H9 (cell line): ENCODE measurements at regions not wholly inside any gene's neighbourhood (a gene's known extent, or its start where the extent isn't known, plus 50 kb on each side); places are given as distances from the start of the nearest gene placed in this dataset.

ENCODE experiments used
- DNase-seq: peaks from one replicate; pipeline ENCODE4 v3.0.0-alpha.2; 2017
- H2AFZ ChIP-seq: one replicate; pipeline ENCODE4 v1.6.1; 2013; ENCODE audit warnings: mild to moderate bottlenecking, low read length, control low read depth, moderate library complexity
- H2AK5ac ChIP-seq: 2 replicates; pipeline ENCODE4 v1.6.1; 2013; ENCODE audit warnings: low read length, control low read depth, mixed read lengths; ENCODE audit not compliant: insufficient read length
- H2BK120ac ChIP-seq: one replicate; pipeline ENCODE4 v1.6.1; 2013; ENCODE audit warnings: low read depth, mild to moderate bottlenecking, low read length, control low read depth, inconsistent platforms; ENCODE audit not compliant: poor library complexity, severe bottlenecking
- H2BK12ac ChIP-seq: 2 replicates; pipeline ENCODE4 v1.6.1; 2013; ENCODE audit warnings: low read length, control low read depth, mixed read lengths, low read depth; ENCODE audit not compliant: insufficient read length
- H2BK15ac ChIP-seq: 2 replicates; pipeline ENCODE4 v1.6.1; 2013; ENCODE audit warnings: low read depth, low read length, control low read depth
- H2BK20ac ChIP-seq: one replicate; pipeline ENCODE4 v1.6.1; 2013; ENCODE audit warnings: low read depth, mild to moderate bottlenecking, low read length, control low read depth, inconsistent platforms; ENCODE audit not compliant: poor library complexity, severe bottlenecking
- H2BK5ac ChIP-seq: 2 replicates; pipeline ENCODE4 v1.6.1; 2013; ENCODE audit warnings: low read length, control low read depth, mixed read lengths; ENCODE audit not compliant: insufficient read length
- H3K14ac ChIP-seq: 2 replicates; pipeline ENCODE4 v1.6.1; 2013; ENCODE audit warnings: low read length, control low read depth; ENCODE audit not compliant: insufficient read depth
- H3K18ac ChIP-seq: 2 replicates; pipeline ENCODE4 v1.6.1; 2013; ENCODE audit warnings: low read depth, mild to moderate bottlenecking, mixed read lengths, low read length, control low read depth; ENCODE audit not compliant: insufficient read length
- H3K23ac ChIP-seq: 2 replicates; pipeline ENCODE4 v1.6.1; 2013; ENCODE audit warnings: low read length, control low read depth, mixed read lengths, low read depth; ENCODE audit not compliant: insufficient read length
- H3K23me2 ChIP-seq: 2 replicates; pipeline ENCODE4 v1.6.1; 2013; ENCODE audit warnings: low read depth, mild to moderate bottlenecking, mixed read lengths, low read length, control low read depth; ENCODE audit not compliant: insufficient read length, poor library complexity, severe bottlenecking
- H3K27ac ChIP-seq: 2 replicates; pipeline ENCODE4 v1.5.1; 2013; ENCODE audit warnings: low read length, control low read depth, mixed read lengths, low read depth; ENCODE audit not compliant: insufficient read length
- H3K27me3 ChIP-seq: 2 replicates; pipeline ENCODE4 v1.6.1; 2013; ENCODE audit warnings: low read length, control low read depth, inconsistent platforms; ENCODE audit not compliant: insufficient read depth
- H3K4ac ChIP-seq: 2 replicates; pipeline ENCODE4 v1.6.1; 2013; ENCODE audit warnings: low read depth, mild to moderate bottlenecking, control low read depth, inconsistent platforms, low read length, moderate library complexity
- H3K4me1 ChIP-seq: 2 replicates; pipeline ENCODE4 v1.6.1; 2013; ENCODE audit warnings: low read length, control low read depth, inconsistent platforms; ENCODE audit not compliant: insufficient read depth
- H3K4me2 ChIP-seq: 2 replicates; pipeline ENCODE4 v1.6.1; 2013; ENCODE audit warnings: low read length, control low read depth, mixed read lengths; ENCODE audit not compliant: insufficient read length, insufficient read depth
- H3K56ac ChIP-seq: 2 replicates; pipeline ENCODE4 v1.6.1; 2013; ENCODE audit warnings: low read depth, mild to moderate bottlenecking, mixed read lengths, low read length, control low read depth; ENCODE audit not compliant: insufficient read length
- H3K79me1 ChIP-seq: 2 replicates; pipeline ENCODE4 v1.6.1; 2013; ENCODE audit warnings: low read depth, mild to moderate bottlenecking, moderate library complexity, low read length, control low read depth, inconsistent platforms; ENCODE audit not compliant: insufficient read depth, poor library complexity, severe bottlenecking
- H3K79me2 ChIP-seq: 2 replicates; pipeline ENCODE4 v1.6.1; 2013; ENCODE audit warnings: low read length, control low read depth, inconsistent platforms; ENCODE audit not compliant: insufficient read depth
- H3K9ac ChIP-seq: 2 replicates; pipeline ENCODE4 v1.6.1; 2013; ENCODE audit warnings: low read length, control low read depth, mixed read lengths; ENCODE audit not compliant: insufficient read length; ENCODE audit errors: extremely low read depth
- H3K9me3 ChIP-seq: one replicate; pipeline ENCODE4 v1.6.1; 2013; ENCODE audit warnings: low read depth, low read length, inconsistent platforms; ENCODE audit not compliant: control insufficient read depth
- H3T11ph ChIP-seq: one replicate; pipeline ENCODE4 v1.6.1; 2013; ENCODE audit warnings: mild to moderate bottlenecking, low read length, control low read depth, inconsistent platforms
- H4K20me1 ChIP-seq: one replicate; pipeline ENCODE4 v1.6.1; 2013; ENCODE audit not compliant: control insufficient read depth, insufficient read length, insufficient read depth
- H4K5ac ChIP-seq: 2 replicates; pipeline ENCODE4 v1.6.1; 2013; ENCODE audit warnings: low read depth, mild to moderate bottlenecking, mixed read lengths, low read length, control low read depth; ENCODE audit not compliant: insufficient read length
- H4K8ac ChIP-seq: replicated peaks from 2 replicates; pipeline ENCODE4 v1.6.1; 2013; ENCODE audit warnings: low read length, control low read depth, mixed read lengths, low read depth; ENCODE audit not compliant: insufficient read length
- H4K91ac ChIP-seq: 2 replicates; pipeline ENCODE4 v1.6.1; 2013; ENCODE audit warnings: low read depth, mild to moderate bottlenecking, moderate library complexity, mixed read lengths, low read length, control low read depth; ENCODE audit not compliant: insufficient read length
- H3K27ac Mint-ChIP-seq, 3 experiments: 2 replicates in 2 of 3; 3 replicates in 1 of 3; pipeline ENCODE4 v1.8.0; 2020 to 2021; ENCODE audit warnings: mixed read lengths in 3 of 3, mild to moderate bottlenecking in 1 of 3, moderate library complexity in 1 of 3
- H3K27me3 Mint-ChIP-seq: 2 replicates; pipeline ENCODE4 v1.8.0; 2021; ENCODE audit warnings: low read depth, mild to moderate bottlenecking, moderate library complexity, mixed read lengths
- H3K36me3 Mint-ChIP-seq, 3 experiments: 2 replicates in 2 of 3; 3 replicates in 1 of 3; pipeline ENCODE4 v1.8.0; 2020 to 2021; ENCODE audit warnings: low read depth in 3 of 3, mixed read lengths in 3 of 3; ENCODE audit not compliant: insufficient read depth in 1 of 3
- H3K4me1 Mint-ChIP-seq, 2 experiments: 2 replicates each; pipeline ENCODE4 v1.8.0; 2020; ENCODE audit warnings: mixed read lengths in 2 of 2
- H3K4me3 Mint-ChIP-seq, 2 experiments: 2 replicates in 1 of 2; 3 replicates in 1 of 2; pipeline ENCODE4 v1.8.0; 2020 to 2021; ENCODE audit warnings: mild to moderate bottlenecking in 2 of 2, mixed read lengths in 2 of 2, moderate library complexity in 1 of 2
- H3K9me3 Mint-ChIP-seq, 2 experiments: 2 replicates in 1 of 2; 3 replicates in 1 of 2; pipeline ENCODE4 v1.8.0; 2020; ENCODE audit warnings: mild to moderate bottlenecking in 2 of 2, mixed read lengths in 2 of 2, moderate library complexity in 1 of 2
- WGBS: extraction: QIAGEN DNeasy Blood & Tissue Kit; methylation state at CpG from one replicate; pipeline ENCODE4 v1.1.7; 2013; ENCODE audit warnings: missing lambda C conversion rate, low lambda C conversion rate, mixed read lengths; ENCODE audit not compliant: insufficient read length; ENCODE audit errors: extremely low coverage; 5-methylcytosine and 5-hydroxymethylcytosine counted together
- TF ChIP-seq, protein P1 (sequence below): fragments of 200-600 bp; sonication (generic); conservative IDR thresholded peaks from 3 replicates; pipeline ENCODE4 v1.8.0; 2021; ENCODE audit warnings: antibody characterized with exemption, mild to moderate bottlenecking

DNA sequence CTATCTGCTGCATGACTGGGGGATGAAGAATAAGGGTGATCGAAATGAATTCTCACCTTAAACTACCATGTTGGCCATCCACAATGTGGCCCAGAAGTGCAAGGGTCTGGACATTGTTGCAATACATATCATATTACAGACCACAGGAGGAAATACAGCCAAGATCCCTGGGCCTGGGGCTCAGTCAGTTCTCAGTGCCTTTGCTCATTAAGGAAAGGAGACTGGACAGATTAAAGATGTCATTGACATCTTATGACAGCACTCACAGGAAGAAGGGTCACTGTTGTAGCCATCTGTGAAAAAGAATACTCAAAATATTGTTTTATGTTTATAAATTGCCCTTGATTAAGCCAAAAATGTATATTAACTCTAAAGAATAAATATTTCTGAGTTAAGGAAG, 1345.2 kb downstream of the FSTL5 start:
- no peak for DNase-seq
- Histone ChIP-seq H3K79me1 (no peaks in the 10 kb centered on the region), H3K9me3 (no peaks in the 10 kb centered on the region), H2BK15ac (no peak overlapping the region), H3K4me1 (no peaks in the 10 kb centered on the region), H3K23me2 (no peaks in the 10 kb centered on the region), H3K79me2 (no peaks in the 10 kb centered on the region), H3K9ac (no peak overlapping the region), H4K91ac (no peak overlapping the region), H2BK12ac (no peak overlapping the region), H4K8ac (no peak overlapping the region), H3K4ac (no peak overlapping the region), H3K27ac (no peak overlapping the region), H4K5ac (no peak overlapping the region), H3K56ac (no peak overlapping the region), H3K23ac (no peak overlapping the region), H2BK5ac (no peak overlapping the region), H3K14ac (no peak overlapping the region), H3K4me2 (no peak overlapping the region), H4K20me1 (no peaks in the 10 kb centered on the region), H3K18ac (no peak overlapping the region), H2BK120ac (no peak overlapping the region), H3K27me3 (no peaks in the 10 kb centered on the region), H2AFZ (no peak overlapping the region), H2AK5ac (no peak overlapping the region), H2BK20ac (no peak overlapping the region), H3T11ph (no peak overlapping the region)
- no peaks in the 10 kb centered on the region for H3K4me1 Mint-ChIP-seq
- no peaks in the 10 kb centered on the region for H3K27me3 Mint-ChIP-seq
- H3K36me3 Mint-ChIP-seq: peaks cover 0 to 5% (median 0%) of the 10 kb centered on the region in 3 experiments; a peak in 2 of 7 replicates
- no CpG with 5 or more reads among the region's 1 CpG for WGBS
- peaks cover 3% of the 10 kb centered on the region in 2 experiments; a peak in 3 of 5 replicates for H3K9me3 Mint-ChIP-seq
- TF ChIP-seq, protein P1, sequence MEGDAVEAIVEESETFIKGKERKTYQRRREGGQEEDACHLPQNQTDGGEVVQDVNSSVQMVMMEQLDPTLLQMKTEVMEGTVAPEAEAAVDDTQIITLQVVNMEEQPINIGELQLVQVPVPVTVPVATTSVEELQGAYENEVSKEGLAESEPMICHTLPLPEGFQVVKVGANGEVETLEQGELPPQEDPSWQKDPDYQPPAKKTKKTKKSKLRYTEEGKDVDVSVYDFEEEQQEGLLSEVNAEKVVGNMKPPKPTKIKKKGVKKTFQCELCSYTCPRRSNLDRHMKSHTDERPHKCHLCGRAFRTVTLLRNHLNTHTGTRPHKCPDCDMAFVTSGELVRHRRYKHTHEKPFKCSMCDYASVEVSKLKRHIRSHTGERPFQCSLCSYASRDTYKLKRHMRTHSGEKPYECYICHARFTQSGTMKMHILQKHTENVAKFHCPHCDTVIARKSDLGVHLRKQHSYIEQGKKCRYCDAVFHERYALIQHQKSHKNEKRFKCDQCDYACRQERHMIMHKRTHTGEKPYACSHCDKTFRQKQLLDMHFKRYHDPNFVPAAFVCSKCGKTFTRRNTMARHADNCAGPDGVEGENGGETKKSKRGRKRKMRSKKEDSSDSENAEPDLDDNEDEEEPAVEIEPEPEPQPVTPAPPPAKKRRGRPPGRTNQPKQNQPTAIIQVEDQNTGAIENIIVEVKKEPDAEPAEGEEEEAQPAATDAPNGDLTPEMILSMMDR: no peak
- no peak overlapping the region for H3K4me3 Mint-ChIP-seq
- H3K27ac Mint-ChIP-seq: no peak overlapping the region; a peak in 1 of 7 replicates
